ENCODE measurements at regions not wholly inside any gene's neighbourhood (a gene's known extent, or its start where the extent isn't known, plus 50 kb on each side); places are given as distances from the start of the nearest gene placed in this dataset.
A peak's percentile ranks its signal among the peaks of the same experiment; 100 is the strongest.
"Not testable (repeated sequence)": the region's sequence is repeated elsewhere in the genome, so short reads cannot be mapped to it uniquely, and the experiment has no call there.

DNA sequence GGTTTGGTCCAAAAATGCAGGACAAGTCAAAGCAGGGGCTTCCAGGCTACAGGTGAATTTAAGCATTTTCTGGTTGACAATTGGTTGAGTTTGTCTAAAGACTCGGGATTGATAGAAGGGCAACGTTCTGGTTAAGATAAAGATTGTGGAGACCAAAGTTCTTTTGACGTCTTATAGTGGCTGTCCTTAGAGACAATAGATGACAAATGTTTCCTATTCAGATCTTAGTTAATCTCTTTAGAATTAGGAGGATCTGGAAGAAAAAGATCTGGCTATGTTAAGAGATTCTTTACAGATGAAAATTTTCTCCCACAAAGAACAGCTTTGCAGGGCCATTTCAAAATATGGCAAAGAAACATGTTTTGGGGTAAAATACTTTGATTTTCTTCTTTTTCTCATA lies 157.9 kb downstream of the TTLL2 start:
- DNase-seq (ENCODE audit: low read depth in 4 of 6, low spot score in 6 of 6); H3K36me3 ChIP-seq (ENCODE audit: control insufficient read depth, insufficient read depth, low read length); H3K9me3 ChIP-seq (ENCODE audit: control insufficient read depth, insufficient read depth, low read length); H3K27me3 ChIP-seq (ENCODE audit: control insufficient read depth, insufficient read depth, low read length); H3K4me3 ChIP-seq (ENCODE audit: low read depth, low read length); H3K4me1 ChIP-seq (ENCODE audit: control insufficient read depth, insufficient read depth, low read length); H3K27ac ChIP-seq (ENCODE audit: low read depth, low read length): not testable (repeated sequence)
- WGBS (ENCODE audit: insufficient coverage), result 67% methylated on average over 1 of the region's 3 CpGs

DNA sequence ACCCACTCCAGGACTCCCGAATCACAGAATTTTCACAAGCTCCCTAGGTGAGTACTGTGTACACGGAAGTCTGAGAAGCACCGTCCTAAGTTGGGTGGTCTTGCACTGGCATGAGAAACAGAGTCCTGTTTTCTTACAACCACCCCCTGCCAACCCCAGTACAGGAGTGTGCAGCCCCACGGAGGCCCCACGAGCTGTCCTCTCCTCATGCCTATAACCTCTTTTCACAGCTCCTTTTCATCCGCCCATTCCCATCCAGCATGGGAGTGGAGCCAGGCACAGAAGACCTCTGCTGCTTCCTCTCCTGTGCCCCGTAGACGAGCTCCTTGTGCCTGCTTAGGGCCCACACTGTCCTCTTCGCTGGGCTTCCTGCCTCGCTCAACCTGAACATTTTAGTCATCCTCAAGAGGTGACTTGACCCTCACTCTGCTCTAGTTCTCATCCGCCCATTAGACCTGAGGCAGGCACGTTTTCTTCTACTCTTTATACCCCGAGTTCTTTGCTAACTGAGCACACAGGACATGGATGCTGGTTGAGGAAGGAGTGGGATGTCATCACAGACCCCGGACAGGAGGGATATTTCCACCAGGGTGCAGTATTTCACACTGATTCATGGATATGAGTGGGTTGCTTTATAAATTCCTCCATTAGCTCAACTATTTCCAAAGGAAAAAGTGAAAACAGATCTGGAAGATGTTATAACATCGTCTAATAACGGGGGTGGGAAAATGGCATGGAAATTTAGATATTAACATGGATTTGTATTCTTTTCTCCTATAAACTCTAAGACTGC lies 160.5 kb downstream of the TTLL2 start:
- Histone ChIP-seq H3K9me3 (ENCODE audit: control insufficient read depth, insufficient read depth, low read length) (no peaks in the 10 kb centered on the region), H3K27me3 (ENCODE audit: control insufficient read depth, insufficient read depth, low read length) (no peaks in the 10 kb centered on the region), H3K4me3 (ENCODE audit: low read depth, low read length) (no peak overlapping the region), H3K4me1 (ENCODE audit: control insufficient read depth, insufficient read depth, low read length) (peaks cover 6% of the 10 kb centered on the region), H3K27ac (ENCODE audit: low read depth, low read length) (no peak overlapping the region), H3K36me3 (ENCODE audit: control insufficient read depth, insufficient read depth, low read length) (no peaks in the 10 kb centered on the region)
- peak in 3 of 6 donors; percentile 24 to 77 (median 77) for DNase-seq (ENCODE audit: low read depth in 4 of 6, low spot score in 6 of 6)
- 95% methylated on average over 9 of the region's 16 CpGs for WGBS (ENCODE audit: insufficient coverage)

DNA sequence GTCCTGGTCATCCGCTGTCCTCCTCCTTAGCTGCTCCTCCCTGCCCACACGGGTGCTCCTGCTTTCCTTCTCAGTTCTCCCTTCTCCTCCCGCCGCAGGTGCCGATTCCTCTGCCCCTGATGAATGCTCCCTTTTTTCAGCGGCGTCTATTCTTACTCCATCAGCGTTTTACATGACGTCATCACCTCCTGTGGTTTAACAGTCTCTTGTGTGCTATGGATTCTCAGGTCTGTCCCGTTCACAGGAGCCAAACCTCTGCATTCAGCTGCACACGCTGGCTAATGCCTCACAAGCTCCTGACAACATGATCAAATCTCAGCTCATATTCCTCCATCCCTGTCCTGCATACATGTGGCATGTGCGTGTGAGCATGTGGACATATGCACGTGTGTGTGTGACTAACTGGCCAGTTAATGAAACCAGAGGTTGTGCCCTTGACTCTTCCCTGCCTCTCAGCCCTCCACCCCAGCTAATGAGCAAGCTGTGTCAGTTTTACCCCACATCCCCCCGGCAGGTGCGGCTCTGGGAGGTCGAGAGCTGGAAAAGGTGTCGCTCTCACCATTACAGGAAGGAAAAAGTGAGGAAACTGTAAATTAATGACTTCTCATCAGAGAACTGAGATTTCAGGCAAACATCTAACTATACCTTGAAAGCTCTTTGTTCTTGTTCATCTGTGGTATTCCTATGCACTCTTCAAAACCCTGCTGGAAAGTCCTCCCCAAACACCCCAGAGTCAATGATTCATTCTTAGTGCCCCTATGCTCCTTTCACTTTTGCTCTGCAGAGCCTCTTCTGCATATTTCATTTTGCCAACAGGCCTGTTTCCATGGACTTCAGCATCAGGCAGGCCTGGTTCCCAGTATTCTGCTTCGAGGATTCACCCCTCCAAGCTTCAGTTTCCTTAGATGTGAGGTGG lies 163.1 kb downstream of the TTLL2 start:
- Histone ChIP-seq H3K36me3 (ENCODE audit: control insufficient read depth, insufficient read depth, low read length) (no peaks in the 10 kb centered on the region), H3K27me3 (ENCODE audit: control insufficient read depth, insufficient read depth, low read length) (no peaks in the 10 kb centered on the region), H3K4me3 (ENCODE audit: low read depth, low read length) (no peak overlapping the region), H3K4me1 (ENCODE audit: control insufficient read depth, insufficient read depth, low read length) (peaks cover 18% of the 10 kb centered on the region), H3K9me3 (ENCODE audit: control insufficient read depth, insufficient read depth, low read length) (no peaks in the 10 kb centered on the region), H3K27ac (ENCODE audit: low read depth, low read length) (no peak overlapping the region)
- WGBS (ENCODE audit: insufficient coverage), result 57% methylated on average over 9 of the region's 18 CpGs
- peak in 1 of 6 donors; percentile 82 for DNase-seq (ENCODE audit: low read depth in 4 of 6, low spot score in 6 of 6)

DNA sequence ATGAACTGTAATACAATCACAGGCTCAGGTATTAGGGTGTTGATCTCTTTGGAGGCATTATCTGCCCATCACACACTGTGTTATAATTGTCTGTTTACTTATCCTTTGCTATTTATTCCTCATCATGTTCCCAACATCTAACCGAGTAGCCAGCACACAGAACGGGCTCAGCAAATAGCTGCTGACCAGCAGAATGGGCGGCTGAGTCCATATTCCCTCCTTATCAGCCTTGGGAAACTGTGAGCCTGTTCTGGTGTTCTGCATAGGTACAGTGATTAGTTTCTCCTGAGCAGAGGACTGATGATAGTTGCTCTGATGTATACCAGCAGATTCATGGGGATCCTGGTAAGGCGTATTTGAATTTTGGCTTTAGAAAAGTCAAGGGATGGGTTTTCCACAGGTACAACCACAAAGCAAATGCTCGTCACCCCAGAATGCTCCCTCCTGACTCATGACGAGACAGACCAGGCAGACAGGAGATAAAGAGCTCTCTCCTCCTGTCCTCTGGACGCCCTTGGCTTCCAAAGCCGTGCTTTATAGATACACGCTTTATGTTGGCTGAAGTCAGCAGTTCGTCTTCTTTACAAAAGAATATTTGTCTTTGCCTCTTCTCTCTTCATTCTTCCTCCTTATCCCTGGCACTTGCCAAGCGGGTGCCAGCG lies 166.7 kb downstream of the TTLL2 start:
- H3K27ac ChIP-seq (ENCODE audit: low read depth, low read length), result no peak overlapping the region

DNA sequence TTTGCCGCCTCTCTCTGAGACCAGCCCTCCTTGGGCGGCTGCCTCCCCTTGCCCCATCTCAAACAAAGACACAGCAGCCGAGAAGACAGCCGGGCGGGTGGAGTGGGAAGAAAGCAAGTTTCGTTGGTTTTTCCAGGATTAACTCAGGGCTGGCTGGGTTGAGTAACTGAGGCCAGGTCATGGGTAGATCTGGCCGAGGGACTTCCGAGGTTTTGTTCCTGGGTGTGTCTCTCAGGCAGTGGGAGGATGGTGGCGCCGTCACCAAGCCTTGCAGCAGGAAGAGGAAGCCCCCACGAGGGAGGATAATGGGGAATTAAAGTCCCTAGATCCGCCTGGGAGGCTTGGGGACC lies 167.2 kb downstream of the TTLL2 start:
- H3K27me3 ChIP-seq (ENCODE audit: control insufficient read depth, insufficient read depth, low read length), result no peaks in the 10 kb centered on the region
- no peaks in the 10 kb centered on the region for H3K9me3 ChIP-seq (ENCODE audit: control insufficient read depth, insufficient read depth, low read length)
- WGBS (ENCODE audit: insufficient coverage), result 36% methylated on average over 7 of the region's 12 CpGs
- H3K4me3 ChIP-seq (ENCODE audit: low read depth, low read length), result no peak overlapping the region
- H3K27ac ChIP-seq (ENCODE audit: low read depth, low read length), result no peak overlapping the region
- H3K4me1 ChIP-seq (ENCODE audit: control insufficient read depth, insufficient read depth, low read length), result peaks cover 46% of the 10 kb centered on the region
- DNase-seq (ENCODE audit: low read depth in 4 of 6, low spot score in 6 of 6), result no peak
- no peaks in the 10 kb centered on the region for H3K36me3 ChIP-seq (ENCODE audit: control insufficient read depth, insufficient read depth, low read length)

More for the DNA sequence above, 166.7 kb downstream of the TTLL2 start:
- WGBS (ENCODE audit: insufficient coverage), result 41% methylated on average over 9 of the region's 12 CpGs
- peak in 2 of 6 donors; percentile 29 to 63 for DNase-seq (ENCODE audit: low read depth in 4 of 6, low spot score in 6 of 6)
- Histone ChIP-seq H3K4me1 (ENCODE audit: control insufficient read depth, insufficient read depth, low read length) (peaks cover 41% of the 10 kb centered on the region), H3K36me3 (ENCODE audit: control insufficient read depth, insufficient read depth, low read length) (no peaks in the 10 kb centered on the region), H3K4me3 (ENCODE audit: low read depth, low read length) (no peak overlapping the region), H3K9me3 (ENCODE audit: control insufficient read depth, insufficient read depth, low read length) (no peaks in the 10 kb centered on the region), H3K27me3 (ENCODE audit: control insufficient read depth, insufficient read depth, low read length) (no peaks in the 10 kb centered on the region)

DNA sequence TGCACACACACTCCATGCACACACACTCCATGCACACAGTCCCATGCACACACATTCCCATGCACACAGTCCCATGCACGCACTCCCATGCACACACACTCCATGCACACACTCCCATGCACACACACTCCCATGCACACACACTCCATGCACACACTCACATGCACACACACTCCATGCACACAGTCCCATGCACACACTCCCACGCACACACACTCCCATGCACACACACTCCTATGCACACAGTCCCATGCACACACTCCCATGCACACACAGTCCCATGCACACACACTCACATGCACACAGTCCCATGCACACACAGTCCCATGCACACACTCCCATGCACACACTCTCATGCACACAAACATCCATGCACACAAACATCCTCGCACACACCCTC lies 168.4 kb downstream of the TTLL2 start:
- Histone ChIP-seq H3K27me3 (ENCODE audit: control insufficient read depth, insufficient read depth, low read length) (no peaks in the 10 kb centered on the region), H3K4me3 (ENCODE audit: low read depth, low read length) (no peak overlapping the region), H3K36me3 (ENCODE audit: control insufficient read depth, insufficient read depth, low read length) (no peaks in the 10 kb centered on the region), H3K9me3 (ENCODE audit: control insufficient read depth, insufficient read depth, low read length) (no peaks in the 10 kb centered on the region), H3K4me1 (ENCODE audit: control insufficient read depth, insufficient read depth, low read length) (peaks cover 40% of the 10 kb centered on the region), H3K27ac (ENCODE audit: low read depth, low read length) (no peak overlapping the region)
- no peak for DNase-seq (ENCODE audit: low read depth in 4 of 6, low spot score in 6 of 6)
- 100% methylated on average over 3 of the region's 3 CpGs for WGBS (ENCODE audit: insufficient coverage)

DNA sequence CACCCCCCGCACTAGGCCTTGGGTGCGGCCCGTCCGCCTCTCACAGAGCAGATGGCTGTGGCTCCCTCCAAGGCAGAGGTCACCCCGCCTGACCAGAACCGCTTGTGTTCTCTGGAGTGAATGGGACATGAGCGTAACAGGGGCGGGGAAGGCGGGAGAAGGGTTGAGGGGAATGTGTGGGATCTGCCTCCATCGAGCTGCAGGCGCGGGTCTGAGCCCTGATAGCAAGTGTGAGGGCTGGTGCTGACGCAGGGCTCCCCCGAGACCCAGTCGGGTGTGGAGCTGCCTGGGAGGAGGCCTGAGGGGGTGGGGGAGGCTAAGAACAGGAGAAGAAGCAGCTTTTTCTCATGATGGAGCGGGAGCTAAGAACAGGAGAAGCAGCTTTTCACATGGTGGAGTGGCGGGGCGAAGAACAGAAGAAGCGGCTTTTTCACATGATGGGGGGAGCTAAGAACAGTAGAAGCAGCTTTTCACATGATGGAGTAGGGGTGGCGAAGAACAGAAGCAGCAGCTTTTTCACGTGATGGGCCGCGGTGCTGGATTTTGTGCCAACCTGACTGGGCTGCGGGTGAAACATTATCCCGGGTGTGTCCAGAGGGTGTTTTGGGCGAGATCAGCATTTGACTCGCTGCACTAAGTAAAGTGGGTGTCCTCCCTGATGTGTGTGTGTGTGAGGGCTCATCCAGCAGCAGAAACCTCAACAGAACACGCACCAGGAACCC lies 169.3 kb downstream of the TTLL2 start:
- H3K27me3 ChIP-seq (ENCODE audit: control insufficient read depth, insufficient read depth, low read length), result no peaks in the 10 kb centered on the region
- peak in 1 of 6 donors; percentile 70 for DNase-seq (ENCODE audit: low read depth in 4 of 6, low spot score in 6 of 6)
- WGBS (ENCODE audit: insufficient coverage), result 65% methylated on average over 27 of the region's 28 CpGs
- H3K27ac ChIP-seq (ENCODE audit: low read depth, low read length), result no peak overlapping the region
- H3K36me3 ChIP-seq (ENCODE audit: control insufficient read depth, insufficient read depth, low read length), result no peaks in the 10 kb centered on the region
- H3K9me3 ChIP-seq (ENCODE audit: control insufficient read depth, insufficient read depth, low read length), result no peaks in the 10 kb centered on the region
- H3K4me1 ChIP-seq (ENCODE audit: control insufficient read depth, insufficient read depth, low read length), result peaks cover 40% of the 10 kb centered on the region
- H3K4me3 ChIP-seq (ENCODE audit: low read depth, low read length), result no peak overlapping the region

DNA sequence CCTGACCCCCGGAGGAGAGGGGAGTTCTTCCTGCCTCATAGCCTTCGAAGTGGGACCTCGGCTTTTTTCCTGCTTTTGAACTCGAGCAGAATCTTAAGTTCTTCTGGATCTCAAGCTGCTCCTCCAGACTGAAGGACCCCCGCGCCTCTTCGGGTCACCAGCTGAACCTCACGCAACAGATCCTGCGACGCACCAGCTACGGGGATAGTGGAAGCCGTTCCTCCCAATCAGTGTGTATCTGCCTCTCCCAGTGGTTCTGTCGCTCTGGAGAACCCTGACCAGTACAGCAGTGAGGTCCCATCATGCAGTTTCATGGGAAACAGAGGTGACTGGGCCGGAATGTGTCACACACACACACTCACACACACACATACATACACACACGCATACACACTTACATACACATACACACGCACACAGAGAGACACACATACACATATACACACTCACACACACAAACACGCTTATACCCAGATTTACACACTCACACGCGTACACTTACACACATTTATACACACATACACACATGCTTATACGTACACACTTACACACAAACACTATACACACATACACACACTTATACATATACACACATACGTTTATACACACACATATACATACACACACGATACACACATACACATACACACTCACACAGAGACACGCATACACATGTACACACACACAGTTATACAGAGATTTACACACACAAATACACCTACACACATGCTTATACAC lies 170.0 kb downstream of the TTLL2 start:
- no peak overlapping the region for H3K27ac ChIP-seq (ENCODE audit: low read depth, low read length)
- no peaks in the 10 kb centered on the region for H3K36me3 ChIP-seq (ENCODE audit: control insufficient read depth, insufficient read depth, low read length)
- no peaks in the 10 kb centered on the region for H3K9me3 ChIP-seq (ENCODE audit: control insufficient read depth, insufficient read depth, low read length)
- peaks cover 40% of the 10 kb centered on the region for H3K4me1 ChIP-seq (ENCODE audit: control insufficient read depth, insufficient read depth, low read length)
- DNase-seq (ENCODE audit: low read depth in 4 of 6, low spot score in 6 of 6), result no peak
- H3K27me3 ChIP-seq (ENCODE audit: control insufficient read depth, insufficient read depth, low read length), result no peaks in the 10 kb centered on the region
- 93% methylated on average over 23 of the region's 23 CpGs for WGBS (ENCODE audit: insufficient coverage)
- no peak overlapping the region for H3K4me3 ChIP-seq (ENCODE audit: low read depth, low read length)

Measured in spinal cord (tissue), 9 donors.